Suppressor macrophage treated with lipopolysaccharide for 1 hour (primary cell): ENCODE measurements at regions not wholly inside any gene's neighbourhood (a gene's known extent, or its start where the extent isn't known, plus 50 kb on each side); places are given as distances from the start of the nearest gene placed in this dataset.

Source experiments
- DNase-seq, 3 donors: peaks; one replicate each; pipeline ENCODE4 v3.0.0-alpha.2; 2020 to 2022

- peak in 1 of 3 donors; percentile 7 for DNase-seq
Measured at GRCh38 chr9:7388755-7389154, 410.8 kb downstream of the DMAC1 start.

- no peak for DNase-seq
Measured at GRCh38 chr9:7387840-7388239, 411.7 kb downstream of the DMAC1 start.

GRCh38 chr9:7382304-7382703 lies 417.3 kb downstream of the DMAC1 start:
- no peak for DNase-seq

GRCh38 chr9:7377489-7377888 lies 422.1 kb downstream of the DMAC1 start:
- no peak for DNase-seq

GRCh38 chr9:7376833-7377232 lies 422.7 kb downstream of the DMAC1 start:
- DNase-seq = no peak

- DNase-seq = no peak
Measured at GRCh38 chr9:7376213-7376612, 423.4 kb downstream of the DMAC1 start.

GRCh38 chr9:7375013-7375511 lies 424.5 kb downstream of the DMAC1 start:
- DNase-seq = no peak

GRCh38 chr9:7370988-7371387 lies 428.6 kb downstream of the DMAC1 start:
- no peak for DNase-seq

- no peak for DNase-seq
Measured at GRCh38 chr9:7370381-7370780, 429.2 kb downstream of the DMAC1 start.

GRCh38 chr9:7369384-7369821 lies 430.2 kb downstream of the DMAC1 start:
- no peak for DNase-seq

GRCh38 chr9:7368410-7369292 lies 430.9 kb downstream of the DMAC1 start:
- DNase-seq = peak; percentile 87 to 93 (median 92)

- no peak for DNase-seq
Measured at GRCh38 chr9:7367726-7368125, 431.9 kb downstream of the DMAC1 start.

GRCh38 chr9:7366121-7366520 lies 433.5 kb downstream of the DMAC1 start:
- DNase-seq = no peak

GRCh38 chr9:7363777-7364477 lies 435.7 kb downstream of the DMAC1 start:
- DNase-seq = no peak

GRCh38 chr9:7360513-7360912 lies 439.1 kb downstream of the DMAC1 start:
- DNase-seq = no peak

GRCh38 chr9:7358876-7359275 lies 440.7 kb downstream of the DMAC1 start:
- DNase-seq = no peak

- DNase-seq = no peak
Measured at GRCh38 chr9:7354704-7355103, 444.9 kb downstream of the DMAC1 start.

GRCh38 chr9:7348692-7349091 lies 450.9 kb downstream of the DMAC1 start:
- no peak for DNase-seq

GRCh38 chr9:7347556-7347955 lies 452.0 kb downstream of the DMAC1 start:
- DNase-seq = peak; percentile 10 to 25 (median 20)

- DNase-seq = no peak
Measured at GRCh38 chr9:7346144-7346543, 453.4 kb downstream of the DMAC1 start.

- DNase-seq = no peak
Measured at GRCh38 chr9:7342736-7343135, 456.8 kb downstream of the DMAC1 start.

- DNase-seq = peak; percentile 21 to 43 (median 32)
Measured at GRCh38 chr9:7342229-7342628, 457.3 kb downstream of the DMAC1 start.

- DNase-seq = no peak
Measured at GRCh38 chr9:7341571-7341970, 458.0 kb downstream of the DMAC1 start.

- DNase-seq = no peak
Measured at GRCh38 chr9:7340451-7340850, 459.1 kb downstream of the DMAC1 start.
